ENCODE measurements at regions not wholly inside any gene's neighbourhood (a gene's known extent, or its start where the extent isn't known, plus 50 kb on each side); places are given as distances from the start of the nearest gene placed in this dataset.

DNA sequence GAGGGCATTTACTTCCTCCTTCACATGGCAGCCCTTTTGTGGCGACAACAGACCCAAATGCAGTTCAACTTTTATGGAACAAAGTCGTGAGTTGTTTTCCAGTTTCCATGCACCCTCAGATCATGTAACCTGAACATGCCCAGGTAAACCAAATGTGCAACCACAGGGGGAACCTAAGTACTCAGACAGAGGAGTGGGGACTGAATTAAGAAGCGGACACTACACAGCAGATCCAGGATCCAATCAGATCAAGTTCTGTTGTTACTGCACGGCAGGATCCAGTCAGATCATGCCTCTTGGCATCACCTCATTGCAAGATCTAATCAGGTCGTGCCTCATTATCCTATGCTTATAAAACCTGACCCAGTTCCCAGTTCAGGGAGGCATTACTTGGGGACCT lies 115.7 kb downstream of the MATN1 start:
- DNase-seq: no peak

- DNase-seq: no peak
Measured at GRCh38 chr1:30606166-30606565, 117.2 kb downstream of the MATN1 start.

DNA sequence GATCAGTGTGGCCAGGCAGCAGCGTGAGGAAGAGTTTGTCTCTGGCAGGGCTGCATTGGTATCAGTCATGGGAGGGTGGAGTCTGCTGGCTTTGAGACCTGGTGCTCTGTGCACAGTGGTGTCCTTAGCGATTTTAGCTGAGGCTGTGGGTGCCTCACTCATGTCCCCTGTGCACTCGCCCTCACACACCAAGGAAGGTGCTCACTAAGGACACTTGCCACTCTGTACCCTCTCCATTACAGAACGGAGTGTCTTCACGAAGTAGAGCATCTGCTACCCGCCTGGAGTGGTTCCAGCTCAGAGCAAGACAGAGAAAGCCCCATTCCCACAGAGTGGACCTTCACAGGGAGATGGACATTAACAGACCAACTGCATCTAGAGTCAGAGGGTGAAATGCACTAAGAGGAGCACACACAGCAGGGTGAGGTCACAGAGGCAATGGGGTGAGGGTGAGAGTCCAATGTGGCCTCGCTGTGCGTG lies 117.9 kb downstream of the MATN1 start:
- no peak for DNase-seq

- no peak for DNase-seq
Measured at GRCh38 chr1:30604801-30605440, 118.5 kb downstream of the MATN1 start.

DNA sequence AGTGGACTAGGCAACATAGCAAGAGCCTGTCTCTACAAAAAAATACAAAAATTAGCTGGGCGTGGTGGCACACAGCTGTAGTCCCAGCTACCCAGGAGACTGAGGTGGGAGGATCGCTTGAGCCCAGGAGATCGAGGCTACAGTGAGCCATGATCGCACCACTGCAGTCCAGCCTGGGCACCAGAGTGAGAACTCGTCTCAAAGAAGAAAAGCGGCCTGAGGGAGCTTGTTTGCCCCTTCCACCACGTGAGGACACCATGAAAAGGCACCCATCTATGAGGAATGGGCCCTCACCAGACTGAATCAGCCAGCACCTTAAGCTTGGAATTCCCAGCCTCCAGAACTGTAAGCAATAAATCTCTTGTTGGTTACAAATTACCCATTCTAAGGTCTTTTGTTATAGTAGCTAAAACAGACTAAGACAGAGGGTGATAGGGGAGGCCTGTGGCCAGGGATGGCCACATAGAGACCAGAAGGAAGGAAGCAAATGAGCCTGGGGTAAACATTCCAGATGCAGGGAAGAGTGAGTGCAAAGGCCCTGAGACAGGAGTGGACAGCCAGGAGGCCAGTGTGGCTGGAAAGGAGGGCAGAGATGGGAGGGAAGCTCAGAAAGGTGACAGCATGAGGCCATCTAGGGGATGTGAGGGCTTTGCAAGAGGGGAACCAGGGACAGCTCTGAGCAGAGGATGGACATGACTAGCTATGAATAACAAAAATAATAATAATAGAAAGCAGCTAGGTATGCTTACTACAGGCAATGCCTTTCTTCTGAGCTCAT lies 120.1 kb downstream of the MATN1 start:
- DNase-seq: no peak

DNA sequence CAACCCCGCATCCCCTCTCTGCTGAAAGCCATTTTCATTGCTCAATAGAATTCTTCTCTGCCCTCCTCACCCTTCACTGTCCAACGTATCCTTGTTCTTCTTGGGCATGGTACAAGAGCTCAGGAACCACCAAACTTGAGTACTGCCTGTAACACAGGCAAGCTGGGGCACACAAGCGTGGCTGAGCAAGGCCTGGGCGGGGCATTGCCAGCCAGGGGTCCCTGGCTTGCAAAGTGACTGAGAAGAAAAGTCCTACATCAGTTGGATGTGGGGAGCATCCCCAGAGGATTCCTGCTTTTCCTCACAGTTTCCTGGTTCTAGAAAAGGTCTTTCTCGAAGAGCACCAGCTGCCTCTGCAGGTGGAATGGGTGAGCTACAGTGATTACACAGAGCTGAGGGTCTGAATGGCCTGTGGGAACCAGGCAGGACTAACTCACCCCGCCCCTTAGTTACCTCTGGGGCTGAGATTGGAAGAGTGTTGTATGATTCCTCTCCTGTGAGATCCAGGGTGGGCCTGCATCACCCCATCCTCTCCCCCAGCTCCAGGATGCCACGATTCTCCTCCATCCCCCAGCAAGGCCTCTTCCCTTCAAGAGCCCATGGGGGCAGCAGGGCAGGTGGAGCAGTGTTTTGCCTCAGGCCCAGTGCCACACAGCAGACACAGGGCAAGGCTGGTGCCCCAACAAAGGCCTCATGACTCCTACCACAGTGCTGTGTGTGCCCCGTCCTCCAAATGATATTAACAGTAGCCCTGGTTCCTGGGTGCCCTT lies 121.9 kb downstream of the MATN1 start:
- no peak for DNase-seq

GRCh38 chr1:30600706-30601105 lies 122.7 kb downstream of the MATN1 start:
- DNase-seq: no peak

DNA sequence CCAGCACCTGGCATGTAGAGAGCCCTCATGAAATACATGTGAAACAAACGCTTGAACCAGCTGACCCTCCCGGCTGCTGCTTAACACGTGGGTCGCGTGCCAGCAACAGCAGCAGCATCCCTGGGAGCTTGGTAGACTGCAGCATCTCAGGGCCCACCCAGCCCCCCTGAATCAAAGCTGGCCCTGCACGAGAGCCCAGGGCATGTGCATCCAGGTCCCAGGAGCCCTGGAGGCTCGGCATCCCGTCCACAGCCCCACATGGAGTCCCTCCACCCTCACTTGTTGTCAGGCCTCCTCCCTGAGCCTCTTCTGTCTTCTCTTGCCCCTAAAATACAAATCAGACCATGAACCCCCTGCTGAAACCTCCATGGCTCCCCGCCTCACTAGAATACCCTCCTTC lies 123.1 kb downstream of the MATN1 start:
- no peak for DNase-seq

DNA sequence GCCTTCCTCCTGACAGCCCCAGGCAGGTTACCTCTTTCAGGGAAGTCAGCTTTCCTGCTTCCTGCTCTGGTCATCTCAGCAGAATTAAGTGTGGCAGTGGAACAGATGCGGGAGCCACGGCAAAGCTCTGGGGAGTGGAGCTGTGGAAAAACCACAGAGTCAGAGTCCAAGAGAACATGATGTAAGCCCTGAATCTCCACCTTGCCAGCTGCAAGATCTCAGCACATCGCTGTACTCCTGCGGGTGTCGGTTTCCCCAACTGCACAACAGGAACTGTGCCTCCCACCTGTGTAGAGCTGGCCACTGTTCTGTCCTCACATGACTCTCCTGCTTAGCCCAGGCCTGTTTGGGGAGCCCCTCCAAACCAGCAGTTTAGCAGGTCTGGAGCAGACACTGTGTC lies 123.7 kb downstream of the MATN1 start:
- no peak for DNase-seq

GRCh38 chr1:30598571-30599114 lies 124.7 kb downstream of the MATN1 start:
- no peak for DNase-seq

DNA sequence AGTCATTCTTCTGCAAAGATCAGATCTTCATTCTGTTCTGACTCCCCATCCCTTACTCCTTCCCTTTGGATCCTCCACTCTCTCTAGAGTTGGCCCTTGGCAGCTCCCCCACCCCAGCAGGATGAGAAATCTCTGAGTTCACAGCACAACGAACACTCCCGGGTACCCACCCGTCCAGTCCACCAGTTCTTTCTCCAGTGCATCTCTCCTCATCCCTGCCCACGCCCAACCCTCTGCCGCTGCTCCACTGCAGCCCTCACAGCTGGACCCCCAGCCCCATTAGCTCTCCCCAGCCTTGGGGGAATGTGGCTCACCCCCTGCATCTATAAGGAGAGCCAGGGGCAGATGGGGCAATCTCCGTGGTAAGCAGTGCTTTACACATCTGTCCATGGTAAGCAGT lies 125.7 kb downstream of the MATN1 start:
- DNase-seq: no peak

- DNase-seq: no peak
Measured at GRCh38 chr1:30596891-30597290, 126.5 kb downstream of the MATN1 start.

- no peak for DNase-seq
Measured at GRCh38 chr1:30596470-30596869, 126.9 kb downstream of the MATN1 start.

GRCh38 chr1:30589083-30589482 lies 134.3 kb downstream of the MATN1 start:
- DNase-seq: no peak

GRCh38 chr1:30588311-30589073 lies 134.9 kb downstream of the MATN1 start:
- no peak for DNase-seq

GRCh38 chr1:30586671-30587070 lies 136.7 kb downstream of the MATN1 start:
- no peak for DNase-seq

- DNase-seq: no peak
Measured at GRCh38 chr1:30579580-30579979, 143.8 kb downstream of the MATN1 start.

- no peak for DNase-seq
Measured at GRCh38 chr1:30575066-30575465, 148.3 kb downstream of the MATN1 start.

DNA sequence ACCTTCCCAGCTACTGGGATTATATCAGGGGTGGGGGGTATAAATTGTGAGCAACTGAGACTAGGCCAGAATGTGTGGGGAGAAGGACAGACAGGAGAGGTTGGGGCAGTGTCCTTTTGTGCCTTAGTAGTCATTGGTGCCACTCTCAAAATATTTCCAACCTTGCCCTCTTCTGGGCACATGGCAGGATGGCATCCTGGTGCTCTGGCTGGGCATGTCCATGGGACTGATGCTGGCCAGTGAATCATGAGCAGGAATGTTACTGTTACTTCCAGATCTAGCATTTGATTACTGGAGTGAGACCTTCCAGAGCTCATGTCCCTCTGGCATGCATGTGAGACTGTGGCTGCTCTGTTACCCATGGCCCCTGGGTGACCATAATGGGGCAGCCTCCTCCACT lies 151.2 kb downstream of the MATN1 start:
- no peak for DNase-seq

DNA sequence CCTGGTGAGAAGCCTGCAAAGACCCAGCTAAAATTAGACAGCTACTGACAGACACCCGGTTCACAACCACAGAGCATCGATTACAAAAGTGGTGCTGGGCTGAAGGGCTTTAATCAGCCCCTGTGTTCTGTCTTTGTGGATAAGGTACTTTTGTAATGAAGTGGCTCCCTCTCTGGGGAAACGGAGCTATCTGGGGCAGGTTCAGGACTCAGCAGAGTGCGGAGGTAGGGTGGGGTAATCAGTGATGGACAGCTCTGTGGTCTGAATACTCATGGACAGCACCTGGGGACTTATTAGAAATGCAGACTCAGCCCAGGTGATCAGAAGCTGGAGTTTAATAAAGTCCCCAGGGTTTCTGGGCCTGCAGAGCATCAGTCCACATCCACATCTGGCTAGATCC lies 152.0 kb downstream of the MATN1 start:
- DNase-seq: no peak

GRCh38 chr1:30569384-30569783 lies 154.0 kb downstream of the MATN1 start:
- no peak for DNase-seq

GRCh38 chr1:30562559-30562958 lies 160.8 kb downstream of the MATN1 start:
- no peak for DNase-seq

DNA sequence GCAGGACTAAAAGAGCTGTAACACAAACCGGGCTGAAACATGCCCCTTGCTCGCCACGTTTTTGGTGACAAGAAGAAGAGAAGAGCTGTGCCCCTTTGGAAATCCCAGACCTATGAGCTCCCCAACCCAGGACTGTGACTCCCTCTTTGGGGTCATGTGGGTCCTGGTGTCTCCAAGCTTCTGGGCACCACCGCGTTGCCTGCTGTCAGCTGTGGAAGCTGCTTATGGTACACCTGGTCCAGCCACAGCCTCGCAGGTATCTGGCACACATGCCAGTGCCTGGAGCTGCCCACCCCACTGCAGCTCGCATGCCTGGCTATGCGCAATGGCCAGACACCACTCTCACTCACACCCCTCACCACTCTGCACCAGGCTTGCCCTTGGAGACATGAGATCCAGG lies 171.8 kb downstream of the MATN1 start:
- DNase-seq: no peak

Data from central memory CD4-positive, alpha-beta T cell (primary cell).